HEK293 (cell line): ENCODE measurements at regions not wholly inside any gene's neighbourhood (a gene's known extent, or its start where the extent isn't known, plus 50 kb on each side); places are given as distances from the start of the nearest gene placed in this dataset.
A peak's percentile ranks its signal among the peaks of the same experiment; 100 is the strongest.

Experiments used
- PRDM1 ChIP-seq: fragments of 450-650 bp; formaldehyde crosslinking; IDR thresholded peaks from 2 replicates; pipeline ENCODE4; 2016; ENCODE audit warnings: missing biosample characterization, missing genetic modification characterization
- SP3 ChIP-seq: fragments of 450-650 bp; formaldehyde crosslinking; IDR thresholded peaks from 2 replicates; pipeline ENCODE4 v1.5.1; 2016; ENCODE audit warnings: missing biosample characterization, missing genetic modification characterization
- TCF7L2 ChIP-seq: IDR thresholded peaks from 2 replicates; pipeline ENCODE4 v1.6.1; 2011; ENCODE audit warnings: low read depth, mild to moderate bottlenecking, inconsistent platforms, low read length, moderate library complexity, borderline replicate concordance
- ZBTB1 ChIP-seq: fragments of 450-650 bp; formaldehyde crosslinking; IDR thresholded peaks from 2 replicates; pipeline ENCODE4 v1.5.1; 2016; ENCODE audit warnings: missing biosample characterization, missing genetic modification characterization
- ZBTB48 ChIP-seq: fragments of 450-650 bp; formaldehyde crosslinking; IDR thresholded peaks from 2 replicates; pipeline ENCODE4 v1.5.1; 2016; ENCODE audit warnings: missing biosample characterization, missing genetic modification characterization
- ZFHX2 ChIP-seq: fragments of 450-650 bp; formaldehyde crosslinking; conservative IDR thresholded peaks from 2 replicates; pipeline ENCODE4 v1.5.1; 2016; ENCODE audit warnings: missing biosample characterization, missing genetic modification characterization
- ZNF133 ChIP-seq: fragments of 450-650 bp; formaldehyde crosslinking; IDR thresholded peaks from 2 replicates; pipeline ENCODE4 v1.5.1; 2016; ENCODE audit warnings: missing biosample characterization, missing genetic modification characterization
- ZNF19 ChIP-seq: fragments of 450-650 bp; formaldehyde crosslinking; IDR thresholded peaks from 2 replicates; pipeline ENCODE4; 2016; ENCODE audit warnings: missing biosample characterization, missing genetic modification characterization, low read depth
- ZNF2 ChIP-seq: fragments of 450-650 bp; formaldehyde crosslinking; IDR thresholded peaks from 2 replicates; pipeline ENCODE4 v1.5.1; 2016; ENCODE audit warnings: missing biosample characterization, missing genetic modification characterization
- ZNF223 ChIP-seq: fragments of 450-650 bp; formaldehyde crosslinking; IDR thresholded peaks from 2 replicates; pipeline ENCODE4 v1.5.1; 2016; ENCODE audit warnings: missing biosample characterization, missing genetic modification characterization
- ZNF274 ChIP-seq, 2 experiments: fragments of 200-500 bp in 1 of 2; fragments of 450-650 bp in 1 of 2; sonication (Bioruptor generic) in 1 of 2; formaldehyde crosslinking in 1 of 2; IDR thresholded peaks; 2 replicates each; pipeline versions ENCODE4 v1.5.1 to v1.6.1; 2014 to 2016; ENCODE audit warnings: borderline replicate concordance in 1 of 2, inconsistent platforms in 1 of 2, low read length in 1 of 2, missing biosample characterization in 1 of 2, missing genetic modification characterization in 1 of 2
- ZNF354C ChIP-seq: fragments of 450-650 bp; formaldehyde crosslinking; IDR thresholded peaks from 2 replicates; pipeline ENCODE4 v1.5.1; 2016; ENCODE audit warnings: missing biosample characterization, missing genetic modification characterization, low read depth, borderline replicate concordance
- ZNF560 ChIP-seq: fragments of 450-650 bp; formaldehyde crosslinking; IDR thresholded peaks from 2 replicates; pipeline ENCODE4 v1.5.1; 2017; ENCODE audit warnings: missing biosample characterization, missing genetic modification characterization, borderline replicate concordance
- ZNF623 ChIP-seq: fragments of 450-650 bp; formaldehyde crosslinking; IDR thresholded peaks from 2 replicates; pipeline ENCODE4 v1.5.1; 2016; ENCODE audit warnings: missing biosample characterization, missing genetic modification characterization
- ZNF624 ChIP-seq: fragments of 450-650 bp; formaldehyde crosslinking; IDR thresholded peaks from 2 replicates; pipeline ENCODE4 v1.5.1; 2017; ENCODE audit warnings: missing biosample characterization, missing genetic modification characterization
- ZNF747 ChIP-seq: fragments of 450-650 bp; formaldehyde crosslinking; IDR thresholded peaks from 2 replicates; pipeline ENCODE4 v1.5.1; 2016; ENCODE audit warnings: missing biosample characterization, missing genetic modification characterization
- ZSCAN16 ChIP-seq: fragments of 450-650 bp; formaldehyde crosslinking; IDR thresholded peaks from 2 replicates; pipeline ENCODE4 v1.5.1; 2016; ENCODE audit warnings: missing biosample characterization, missing genetic modification characterization
- ZXDB ChIP-seq: fragments of 450-650 bp; formaldehyde crosslinking; IDR thresholded peaks from 2 replicates; pipeline ENCODE4 v1.5.1; 2016; ENCODE audit warnings: missing biosample characterization, missing genetic modification characterization
- TF ChIP-seq, protein P1 (sequence below): fragments of 450-650 bp; formaldehyde crosslinking; conservative IDR thresholded peaks from 2 replicates; pipeline ENCODE4 v1.5.1; 2016; ENCODE audit warnings: low read depth, missing biosample characterization, missing genetic modification characterization
- TF ChIP-seq, protein P2 (sequence below): fragments of 450-650 bp; formaldehyde crosslinking; IDR thresholded peaks from 2 replicates; pipeline ENCODE4 v1.5.1; 2016; ENCODE audit warnings: missing biosample characterization, missing genetic modification characterization
- TF ChIP-seq, protein P3 (sequence below): fragments of 450-650 bp; formaldehyde crosslinking; IDR thresholded peaks from 2 replicates; pipeline ENCODE4 v1.5.1; 2016; ENCODE audit warnings: missing biosample characterization, missing genetic modification characterization, borderline replicate concordance
- TF ChIP-seq, protein P4 (sequence below): fragments of 450-650 bp; formaldehyde crosslinking; IDR thresholded peaks from 2 replicates; pipeline ENCODE4 v1.5.1; 2016; ENCODE audit warnings: missing biosample characterization, missing genetic modification characterization
- TF ChIP-seq, protein P5 (sequence below): fragments of 450-650 bp; formaldehyde crosslinking; IDR thresholded peaks from 2 replicates; pipeline ENCODE4 v1.5.1; 2016; ENCODE audit warnings: missing biosample characterization, missing genetic modification characterization
- TF ChIP-seq, protein P6 (sequence below): fragments of 450-650 bp; formaldehyde crosslinking; IDR thresholded peaks from 2 replicates; pipeline ENCODE4 v1.5.1; 2016; ENCODE audit warnings: missing biosample characterization, missing genetic modification characterization, borderline replicate concordance

DNA sequence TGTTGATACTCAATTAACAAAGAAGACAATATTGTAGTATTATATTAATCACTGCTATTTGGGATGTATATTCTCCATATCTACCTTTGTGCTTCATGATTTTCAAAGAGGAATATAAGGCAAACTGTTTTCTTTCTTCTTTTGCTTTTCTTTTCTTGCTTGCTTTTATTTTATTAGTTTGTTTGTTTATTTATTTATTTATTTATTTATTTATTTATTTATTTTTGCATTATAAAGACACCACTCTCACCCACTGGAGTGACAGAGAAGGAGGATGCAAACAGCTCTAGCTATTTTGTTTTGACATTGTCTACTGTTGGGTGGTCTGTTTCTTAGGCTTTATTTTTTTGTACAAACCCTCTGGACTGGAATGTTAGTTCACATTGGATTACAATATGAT lies 1352.7 kb downstream of the HACE1 start (continued):
- TF ChIP-seq, protein P1, sequence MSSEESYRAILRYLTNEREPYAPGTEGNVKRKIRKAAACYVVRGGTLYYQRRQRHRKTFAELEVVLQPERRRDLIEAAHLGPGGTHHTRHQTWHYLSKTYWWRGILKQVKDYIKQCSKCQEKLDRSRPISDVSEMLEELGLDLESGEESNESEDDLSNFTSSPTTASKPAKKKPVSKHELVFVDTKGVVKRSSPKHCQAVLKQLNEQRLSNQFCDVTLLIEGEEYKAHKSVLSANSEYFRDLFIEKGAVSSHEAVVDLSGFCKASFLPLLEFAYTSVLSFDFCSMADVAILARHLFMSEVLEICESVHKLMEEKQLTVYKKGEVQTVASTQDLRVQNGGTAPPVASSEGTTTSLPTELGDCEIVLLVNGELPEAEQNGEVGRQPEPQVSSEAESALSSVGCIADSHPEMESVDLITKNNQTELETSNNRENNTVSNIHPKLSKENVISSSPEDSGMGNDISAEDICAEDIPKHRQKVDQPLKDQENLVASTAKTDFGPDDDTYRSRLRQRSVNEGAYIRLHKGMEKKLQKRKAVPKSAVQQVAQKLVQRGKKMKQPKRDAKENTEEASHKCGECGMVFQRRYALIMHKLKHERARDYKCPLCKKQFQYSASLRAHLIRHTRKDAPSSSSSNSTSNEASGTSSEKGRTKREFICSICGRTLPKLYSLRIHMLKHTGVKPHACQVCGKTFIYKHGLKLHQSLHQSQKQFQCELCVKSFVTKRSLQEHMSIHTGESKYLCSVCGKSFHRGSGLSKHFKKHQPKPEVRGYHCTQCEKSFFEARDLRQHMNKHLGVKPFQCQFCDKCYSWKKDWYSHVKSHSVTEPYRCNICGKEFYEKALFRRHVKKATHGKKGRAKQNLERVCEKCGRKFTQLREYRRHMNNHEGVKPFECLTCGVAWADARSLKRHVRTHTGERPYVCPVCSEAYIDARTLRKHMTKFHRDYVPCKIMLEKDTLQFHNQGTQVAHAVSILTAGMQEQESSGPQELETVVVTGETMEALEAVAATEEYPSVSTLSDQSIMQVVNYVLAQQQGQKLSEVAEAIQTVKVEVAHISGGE (tag by site-specific recombination) = peak; percentile 59
- TF ChIP-seq ZNF747 (tag by site-specific recombination) = no peak
- TF ChIP-seq TCF7L2 = no peak
- TF ChIP-seq, protein P2, sequence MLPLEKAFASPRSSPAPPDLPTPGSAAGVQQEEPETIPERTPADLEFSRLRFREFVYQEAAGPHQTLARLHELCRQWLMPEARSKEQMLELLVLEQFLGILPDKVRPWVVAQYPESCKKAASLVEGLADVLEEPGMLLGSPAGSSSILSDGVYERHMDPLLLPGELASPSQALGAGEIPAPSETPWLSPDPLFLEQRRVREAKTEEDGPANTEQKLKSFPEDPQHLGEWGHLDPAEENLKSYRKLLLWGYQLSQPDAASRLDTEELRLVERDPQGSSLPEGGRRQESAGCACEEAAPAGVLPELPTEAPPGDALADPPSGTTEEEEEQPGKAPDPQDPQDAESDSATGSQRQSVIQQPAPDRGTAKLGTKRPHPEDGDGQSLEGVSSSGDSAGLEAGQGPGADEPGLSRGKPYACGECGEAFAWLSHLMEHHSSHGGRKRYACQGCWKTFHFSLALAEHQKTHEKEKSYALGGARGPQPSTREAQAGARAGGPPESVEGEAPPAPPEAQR (tag by site-specific recombination) = no peak
- no peak for TF ChIP-seq ZNF354C (tag by site-specific recombination)
- no peak for TF ChIP-seq ZNF223 (tag by site-specific recombination)
- no peak; the same call in 1 of the 2 replicates for TF ChIP-seq ZXDB
- TF ChIP-seq, protein P3, sequence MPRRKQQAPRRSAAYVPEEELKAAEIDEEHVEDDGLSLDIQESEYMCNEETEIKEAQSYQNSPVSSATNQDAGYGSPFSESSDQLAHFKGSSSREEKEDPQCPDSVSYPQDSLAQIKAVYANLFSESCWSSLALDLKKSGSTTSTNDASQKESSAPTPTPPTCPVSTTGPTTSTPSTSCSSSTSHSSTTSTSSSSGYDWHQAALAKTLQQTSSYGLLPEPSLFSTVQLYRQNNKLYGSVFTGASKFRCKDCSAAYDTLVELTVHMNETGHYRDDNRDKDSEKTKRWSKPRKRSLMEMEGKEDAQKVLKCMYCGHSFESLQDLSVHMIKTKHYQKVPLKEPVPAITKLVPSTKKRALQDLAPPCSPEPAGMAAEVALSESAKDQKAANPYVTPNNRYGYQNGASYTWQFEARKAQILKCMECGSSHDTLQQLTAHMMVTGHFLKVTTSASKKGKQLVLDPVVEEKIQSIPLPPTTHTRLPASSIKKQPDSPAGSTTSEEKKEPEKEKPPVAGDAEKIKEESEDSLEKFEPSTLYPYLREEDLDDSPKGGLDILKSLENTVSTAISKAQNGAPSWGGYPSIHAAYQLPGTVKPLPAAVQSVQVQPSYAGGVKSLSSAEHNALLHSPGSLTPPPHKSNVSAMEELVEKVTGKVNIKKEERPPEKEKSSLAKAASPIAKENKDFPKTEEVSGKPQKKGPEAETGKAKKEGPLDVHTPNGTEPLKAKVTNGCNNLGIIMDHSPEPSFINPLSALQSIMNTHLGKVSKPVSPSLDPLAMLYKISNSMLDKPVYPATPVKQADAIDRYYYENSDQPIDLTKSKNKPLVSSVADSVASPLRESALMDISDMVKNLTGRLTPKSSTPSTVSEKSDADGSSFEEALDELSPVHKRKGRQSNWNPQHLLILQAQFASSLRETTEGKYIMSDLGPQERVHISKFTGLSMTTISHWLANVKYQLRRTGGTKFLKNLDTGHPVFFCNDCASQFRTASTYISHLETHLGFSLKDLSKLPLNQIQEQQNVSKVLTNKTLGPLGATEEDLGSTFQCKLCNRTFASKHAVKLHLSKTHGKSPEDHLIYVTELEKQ (tag by site-specific recombination) = no peak
- TF ChIP-seq ZNF624 (tag by site-specific recombination) = no peak
- TF ChIP-seq ZNF274 (IDR thresholded peaks at IDR 0.05; ENCODE audit: low read length) = no peak
- TF ChIP-seq ZNF274 (tag by site-specific recombination; IDR thresholded peaks at IDR 0.05; ENCODE audit: borderline replicate concordance) = no peak
- no peak for TF ChIP-seq ZBTB1 (tag by site-specific recombination)
- no peak for TF ChIP-seq ZBTB48 (tag by site-specific recombination)
- TF ChIP-seq, protein P4, sequence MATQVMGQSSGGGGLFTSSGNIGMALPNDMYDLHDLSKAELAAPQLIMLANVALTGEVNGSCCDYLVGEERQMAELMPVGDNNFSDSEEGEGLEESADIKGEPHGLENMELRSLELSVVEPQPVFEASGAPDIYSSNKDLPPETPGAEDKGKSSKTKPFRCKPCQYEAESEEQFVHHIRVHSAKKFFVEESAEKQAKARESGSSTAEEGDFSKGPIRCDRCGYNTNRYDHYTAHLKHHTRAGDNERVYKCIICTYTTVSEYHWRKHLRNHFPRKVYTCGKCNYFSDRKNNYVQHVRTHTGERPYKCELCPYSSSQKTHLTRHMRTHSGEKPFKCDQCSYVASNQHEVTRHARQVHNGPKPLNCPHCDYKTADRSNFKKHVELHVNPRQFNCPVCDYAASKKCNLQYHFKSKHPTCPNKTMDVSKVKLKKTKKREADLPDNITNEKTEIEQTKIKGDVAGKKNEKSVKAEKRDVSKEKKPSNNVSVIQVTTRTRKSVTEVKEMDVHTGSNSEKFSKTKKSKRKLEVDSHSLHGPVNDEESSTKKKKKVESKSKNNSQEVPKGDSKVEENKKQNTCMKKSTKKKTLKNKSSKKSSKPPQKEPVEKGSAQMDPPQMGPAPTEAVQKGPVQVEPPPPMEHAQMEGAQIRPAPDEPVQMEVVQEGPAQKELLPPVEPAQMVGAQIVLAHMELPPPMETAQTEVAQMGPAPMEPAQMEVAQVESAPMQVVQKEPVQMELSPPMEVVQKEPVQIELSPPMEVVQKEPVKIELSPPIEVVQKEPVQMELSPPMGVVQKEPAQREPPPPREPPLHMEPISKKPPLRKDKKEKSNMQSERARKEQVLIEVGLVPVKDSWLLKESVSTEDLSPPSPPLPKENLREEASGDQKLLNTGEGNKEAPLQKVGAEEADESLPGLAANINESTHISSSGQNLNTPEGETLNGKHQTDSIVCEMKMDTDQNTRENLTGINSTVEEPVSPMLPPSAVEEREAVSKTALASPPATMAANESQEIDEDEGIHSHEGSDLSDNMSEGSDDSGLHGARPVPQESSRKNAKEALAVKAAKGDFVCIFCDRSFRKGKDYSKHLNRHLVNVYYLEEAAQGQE (tag by site-specific recombination) = peak; percentile 66
- no peak for TF ChIP-seq ZNF2 (tag by site-specific recombination)
- TF ChIP-seq PRDM1 (tag by site-specific recombination) = no peak
- TF ChIP-seq, protein P5, sequence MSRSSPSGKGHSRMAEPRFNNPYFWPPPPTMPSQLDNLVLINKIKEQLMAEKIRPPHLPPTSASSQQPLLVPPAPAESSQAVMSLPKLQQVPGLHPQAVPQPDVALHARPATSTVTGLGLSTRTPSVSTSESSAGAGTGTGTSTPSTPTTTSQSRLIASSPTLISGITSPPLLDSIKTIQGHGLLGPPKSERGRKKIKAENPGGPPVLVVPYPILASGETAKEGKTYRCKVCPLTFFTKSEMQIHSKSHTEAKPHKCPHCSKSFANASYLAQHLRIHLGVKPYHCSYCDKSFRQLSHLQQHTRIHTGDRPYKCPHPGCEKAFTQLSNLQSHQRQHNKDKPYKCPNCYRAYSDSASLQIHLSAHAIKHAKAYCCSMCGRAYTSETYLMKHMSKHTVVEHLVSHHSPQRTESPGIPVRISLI = no peak
- TF ChIP-seq ZNF19 (tag by site-specific recombination) = 0 out of 2 replicates have a peak, but pooled peaks have one; percentile 26
- TF ChIP-seq SP3 (tag by site-specific recombination) = no peak
- TF ChIP-seq ZNF133 = no peak
- TF ChIP-seq ZNF623 (tag by site-specific recombination) = peak; percentile 55
- TF ChIP-seq, protein P6, sequence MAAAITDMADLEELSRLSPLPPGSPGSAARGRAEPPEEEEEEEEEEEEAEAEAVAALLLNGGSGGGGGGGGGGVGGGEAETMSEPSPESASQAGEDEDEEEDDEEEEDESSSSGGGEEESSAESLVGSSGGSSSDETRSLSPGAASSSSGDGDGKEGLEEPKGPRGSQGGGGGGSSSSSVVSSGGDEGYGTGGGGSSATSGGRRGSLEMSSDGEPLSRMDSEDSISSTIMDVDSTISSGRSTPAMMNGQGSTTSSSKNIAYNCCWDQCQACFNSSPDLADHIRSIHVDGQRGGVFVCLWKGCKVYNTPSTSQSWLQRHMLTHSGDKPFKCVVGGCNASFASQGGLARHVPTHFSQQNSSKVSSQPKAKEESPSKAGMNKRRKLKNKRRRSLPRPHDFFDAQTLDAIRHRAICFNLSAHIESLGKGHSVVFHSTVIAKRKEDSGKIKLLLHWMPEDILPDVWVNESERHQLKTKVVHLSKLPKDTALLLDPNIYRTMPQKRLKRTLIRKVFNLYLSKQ (tag by site-specific recombination) = no peak
- no peak for TF ChIP-seq ZSCAN16 (tag by site-specific recombination)
- 0 out of 2 replicates have a peak, but pooled peaks have one; percentile 48 for TF ChIP-seq ZNF560 (tag by site-specific recombination)
- no peak for TF ChIP-seq ZFHX2 (tag by site-specific recombination)
